ENCODE measurements at regions not wholly inside any gene's neighbourhood (a gene's known extent, or its start where the extent isn't known, plus 50 kb on each side); places are given as distances from the start of the nearest gene placed in this dataset.
"Not testable (repeated sequence)": the region's sequence is repeated elsewhere in the genome, so short reads cannot be mapped to it uniquely, and the experiment has no call there.

DNA sequence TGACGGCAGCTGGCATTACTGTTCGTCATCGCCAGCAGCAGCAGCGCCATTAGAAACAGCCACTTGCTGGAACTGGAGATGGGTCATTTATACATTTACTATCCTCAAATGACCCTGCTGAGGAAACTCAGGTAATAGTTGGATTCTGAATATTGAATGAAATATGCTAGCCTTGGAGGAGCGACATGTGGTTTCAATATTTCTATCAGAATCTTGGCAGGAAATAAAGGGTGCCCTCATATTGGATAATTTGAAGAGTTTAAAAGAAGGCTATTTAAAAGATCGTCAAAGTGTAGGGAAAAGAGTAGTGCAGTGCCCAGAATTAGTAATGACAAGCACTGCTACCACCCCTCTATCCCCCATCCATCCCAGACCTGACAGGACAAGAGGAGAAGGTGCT, 109.6 kb upstream of the CPM start:
- H3K27ac Mint-ChIP-seq, result no peak overlapping the region
- ATAC-seq (replicated peaks in 1 of 2) (no peak), DNase-seq (no peak)
- peaks cover 10% of the 10 kb centered on the region for H3K4me1 Mint-ChIP-seq (ENCODE audit: low read depth)
- H3K27me3 Mint-ChIP-seq (ENCODE audit: low read depth), result peaks cover 18% of the 10 kb centered on the region
- no peaks in the 10 kb centered on the region for H3K9me3 Mint-ChIP-seq
- no peak overlapping the region for H3K4me3 Mint-ChIP-seq
- no peaks in the 10 kb centered on the region for H3K36me3 Mint-ChIP-seq (ENCODE audit: insufficient read depth in 2 of 2)

DNA sequence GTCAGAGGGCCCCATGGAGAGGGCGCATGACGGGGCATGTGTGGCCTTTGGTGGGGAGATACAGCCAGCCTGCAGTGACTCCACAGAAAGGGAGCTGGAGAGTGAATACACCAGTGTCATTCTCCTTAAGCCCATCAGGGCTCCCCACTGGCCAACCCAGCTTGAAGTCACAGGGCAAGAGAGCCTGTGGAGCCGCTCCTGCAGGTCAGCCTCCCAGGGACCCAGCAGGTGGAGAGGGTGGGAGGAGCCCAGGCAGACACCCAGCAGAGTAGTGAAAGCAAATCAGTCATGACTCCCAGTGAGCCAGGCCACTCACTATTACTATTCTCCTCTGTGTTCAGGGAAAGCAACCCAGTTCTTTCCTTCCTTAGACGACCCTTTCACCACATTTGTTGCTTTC, 110.0 kb upstream of the CPM start:
- Mint-ChIP-seq H3K27ac (no peak overlapping the region), H3K9me3 (no peaks in the 10 kb centered on the region), H3K4me1 (ENCODE audit: low read depth) (peaks cover 10% of the 10 kb centered on the region), H3K4me3 (no peak overlapping the region), H3K27me3 (ENCODE audit: low read depth) (peaks cover 22% of the 10 kb centered on the region), H3K36me3 (ENCODE audit: insufficient read depth in 2 of 2) (no peaks in the 10 kb centered on the region)
- no peak for DNase-seq
- ATAC-seq (replicated peaks in 1 of 2), result no peak

DNA sequence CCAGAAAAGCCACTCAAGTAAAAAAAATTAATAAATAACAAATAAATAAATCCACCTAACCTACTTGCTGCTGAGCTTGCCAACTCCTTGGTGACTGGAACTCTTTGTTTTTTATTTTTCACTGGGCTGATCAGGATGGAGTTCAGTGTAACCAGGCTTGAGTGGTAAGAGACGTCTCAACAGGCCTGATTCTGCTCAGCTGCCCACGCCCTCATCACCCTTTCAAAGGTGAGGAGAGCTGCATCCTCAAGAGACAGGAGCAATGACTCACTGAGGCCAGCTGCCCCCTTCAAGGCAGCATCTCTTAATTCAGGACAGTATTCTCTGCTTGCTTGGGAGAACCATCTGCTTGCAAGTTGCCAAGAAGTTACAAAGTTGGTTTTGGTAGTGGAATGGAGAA, 111.9 kb upstream of the CPM start:
- peaks cover 33% of the 10 kb centered on the region for H3K27me3 Mint-ChIP-seq (ENCODE audit: low read depth)
- peak in 1 of 2 donors; percentile 31 for ATAC-seq (replicated peaks in 1 of 2)
- H3K4me1 Mint-ChIP-seq (ENCODE audit: low read depth), result peaks cover 10% of the 10 kb centered on the region
- H3K27ac Mint-ChIP-seq, result no peak overlapping the region
- DNase-seq, result no peak
- H3K9me3 Mint-ChIP-seq, result no peaks in the 10 kb centered on the region
- peaks cover 0 to 3% of the 10 kb centered on the region in 2 donors for H3K36me3 Mint-ChIP-seq (ENCODE audit: insufficient read depth in 2 of 2)
- no peak overlapping the region for H3K4me3 Mint-ChIP-seq

DNA sequence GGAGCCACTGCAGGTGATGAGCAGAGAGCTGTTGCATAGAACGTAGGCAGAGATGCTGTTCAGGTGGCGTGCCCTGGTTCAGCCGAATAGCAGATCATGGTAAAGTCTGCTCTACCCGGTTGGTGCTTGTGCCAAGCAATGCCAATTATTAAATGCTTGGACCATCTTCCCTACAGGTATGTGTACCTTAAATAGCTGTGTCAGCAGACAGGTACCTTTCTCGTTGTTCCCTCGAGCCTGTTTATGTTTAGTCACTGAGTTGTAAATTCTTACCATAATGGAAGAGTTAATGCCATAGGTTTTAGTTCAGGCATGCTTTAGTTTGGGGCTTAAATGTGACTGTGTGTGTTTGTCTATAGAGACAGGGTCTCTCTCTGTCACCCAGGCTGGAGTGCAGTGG, 112.5 kb upstream of the CPM start:
- H3K4me1 Mint-ChIP-seq (ENCODE audit: low read depth), result peaks cover 10% of the 10 kb centered on the region
- no peaks in the 10 kb centered on the region for H3K9me3 Mint-ChIP-seq
- peaks cover 0 to 3% of the 10 kb centered on the region in 2 donors for H3K36me3 Mint-ChIP-seq (ENCODE audit: insufficient read depth in 2 of 2)
- H3K27me3 Mint-ChIP-seq (ENCODE audit: low read depth), result peaks cover 30% of the 10 kb centered on the region
- H3K4me3 Mint-ChIP-seq, result no peak overlapping the region
- H3K27ac Mint-ChIP-seq, result no peak overlapping the region
- DNase-seq (no peak), ATAC-seq (replicated peaks in 1 of 2) (no peak)

DNA sequence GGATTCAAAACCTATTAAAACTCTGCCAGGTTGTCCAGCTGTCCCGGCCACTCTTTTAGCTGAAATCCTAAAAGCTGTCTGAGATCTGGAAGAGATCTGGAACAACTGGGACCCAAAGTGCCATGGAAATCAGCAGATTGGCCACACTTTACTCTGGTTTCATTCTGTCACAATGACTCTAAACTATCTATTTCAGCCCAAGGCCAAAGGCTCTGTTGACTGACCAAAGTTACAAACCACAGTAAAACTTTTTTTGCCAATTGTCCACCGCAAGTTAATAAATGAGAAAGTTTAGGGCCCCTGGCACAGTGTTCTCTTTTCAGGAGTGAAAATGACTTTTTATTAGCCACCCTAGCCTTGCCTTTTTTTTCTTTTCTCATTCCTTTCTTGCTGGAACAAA, 113.4 kb upstream of the CPM start:
- no peak for DNase-seq
- peaks cover 0 to 4% of the 10 kb centered on the region in 2 donors for H3K9me3 Mint-ChIP-seq
- no peak overlapping the region for H3K4me3 Mint-ChIP-seq
- ATAC-seq (replicated peaks in 1 of 2), result no peak
- H3K27ac Mint-ChIP-seq, result no peak overlapping the region
- peaks cover 3 to 5% of the 10 kb centered on the region in 2 donors for H3K36me3 Mint-ChIP-seq (ENCODE audit: insufficient read depth in 2 of 2)
- peaks cover 38% of the 10 kb centered on the region for H3K27me3 Mint-ChIP-seq (ENCODE audit: low read depth)
- peaks cover 15% of the 10 kb centered on the region for H3K4me1 Mint-ChIP-seq (ENCODE audit: low read depth)

DNA sequence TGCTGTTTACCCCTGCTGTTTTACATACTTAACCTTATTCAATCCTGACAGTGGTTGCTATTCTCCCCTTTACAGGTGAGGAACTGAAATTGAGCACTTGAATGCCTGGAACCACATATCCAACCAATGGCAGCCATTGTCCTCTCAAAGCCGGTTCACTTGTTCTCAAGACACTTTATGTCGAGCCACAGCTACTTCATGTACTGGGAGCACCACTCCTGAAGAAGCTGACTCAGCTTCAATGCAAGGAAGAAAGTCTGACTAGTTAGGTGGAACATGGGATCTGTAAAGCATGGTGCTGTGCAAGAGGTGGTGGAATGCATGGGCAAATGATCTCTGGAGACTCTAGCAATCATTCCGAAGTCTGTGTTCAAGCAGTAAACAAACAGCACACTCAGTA, 113.9 kb upstream of the CPM start:
- peaks cover 3 to 6% of the 10 kb centered on the region in 2 donors for H3K36me3 Mint-ChIP-seq (ENCODE audit: insufficient read depth in 2 of 2)
- H3K27me3 Mint-ChIP-seq (ENCODE audit: low read depth), result peaks cover 42% of the 10 kb centered on the region
- no peak for ATAC-seq (replicated peaks in 1 of 2)

DNA sequence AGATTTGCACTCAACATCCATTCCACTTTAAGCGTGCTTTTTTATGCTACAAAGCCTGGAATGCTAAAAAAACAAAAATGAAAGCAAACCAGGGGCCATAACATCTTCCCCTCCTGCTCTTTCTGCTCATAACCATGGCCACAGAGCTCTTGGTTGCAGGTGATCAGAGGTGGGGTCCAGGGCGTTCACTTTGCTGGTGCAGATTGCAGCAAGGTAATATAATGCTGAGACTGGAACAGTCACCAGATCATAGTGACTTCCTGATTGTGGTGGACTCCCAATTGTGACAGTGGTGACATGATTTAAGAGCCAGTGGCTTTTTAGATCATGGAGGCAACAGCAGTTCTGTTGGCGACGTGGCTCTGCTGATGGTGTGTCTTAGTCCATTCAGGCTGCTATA, 115.0 kb upstream of the CPM start:
- ATAC-seq (replicated peaks in 1 of 2) (no peak), DNase-seq (no peak)
- H3K36me3 Mint-ChIP-seq (ENCODE audit: insufficient read depth in 2 of 2), result peaks cover 3 to 6% of the 10 kb centered on the region in 2 donors
- H3K4me1 Mint-ChIP-seq (ENCODE audit: low read depth), result peaks cover 29% of the 10 kb centered on the region
- H3K27me3 Mint-ChIP-seq (ENCODE audit: low read depth), result peaks cover 42% of the 10 kb centered on the region
- peaks cover 0 to 4% of the 10 kb centered on the region in 2 donors for H3K9me3 Mint-ChIP-seq
- H3K27ac Mint-ChIP-seq, result no peak overlapping the region
- H3K4me3 Mint-ChIP-seq, result no peak overlapping the region

More for the DNA sequence above, 113.9 kb upstream of the CPM start:
- Mint-ChIP-seq H3K9me3 (peaks cover 0 to 4% of the 10 kb centered on the region in 2 donors), H3K27ac (no peak overlapping the region), H3K4me1 (ENCODE audit: low read depth) (peaks cover 19% of the 10 kb centered on the region), H3K4me3 (no peak overlapping the region)
- DNase-seq, result no peak

DNA sequence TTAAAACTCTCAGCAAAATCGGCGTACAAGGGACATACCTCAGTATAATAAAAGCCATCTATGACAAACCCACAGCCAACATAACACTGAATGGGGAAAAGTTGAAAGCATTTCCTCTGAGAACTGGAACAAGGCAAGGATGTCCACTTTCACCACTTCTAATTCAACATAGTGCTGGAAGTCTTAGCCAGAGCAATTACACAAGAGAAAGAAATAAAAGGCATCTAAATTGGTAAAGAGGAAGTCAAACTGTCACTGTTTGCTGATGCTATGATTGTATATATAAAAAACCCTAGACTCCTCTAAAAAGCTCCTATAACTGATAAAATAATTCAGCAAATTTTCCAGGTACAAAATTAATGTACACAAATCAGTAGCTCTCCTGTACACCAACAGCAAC, 116.9 kb upstream of the CPM start:
- DNase-seq; ATAC-seq (replicated peaks in 1 of 2); H3K27ac Mint-ChIP-seq; H3K9me3 Mint-ChIP-seq; H3K36me3 Mint-ChIP-seq (ENCODE audit: insufficient read depth in 2 of 2); H3K4me3 Mint-ChIP-seq: not testable (repeated sequence)
- H3K4me1 Mint-ChIP-seq (ENCODE audit: low read depth), result peaks cover 38% of the 10 kb centered on the region
- H3K27me3 Mint-ChIP-seq (ENCODE audit: low read depth), result peaks cover 53% of the 10 kb centered on the region

DNA sequence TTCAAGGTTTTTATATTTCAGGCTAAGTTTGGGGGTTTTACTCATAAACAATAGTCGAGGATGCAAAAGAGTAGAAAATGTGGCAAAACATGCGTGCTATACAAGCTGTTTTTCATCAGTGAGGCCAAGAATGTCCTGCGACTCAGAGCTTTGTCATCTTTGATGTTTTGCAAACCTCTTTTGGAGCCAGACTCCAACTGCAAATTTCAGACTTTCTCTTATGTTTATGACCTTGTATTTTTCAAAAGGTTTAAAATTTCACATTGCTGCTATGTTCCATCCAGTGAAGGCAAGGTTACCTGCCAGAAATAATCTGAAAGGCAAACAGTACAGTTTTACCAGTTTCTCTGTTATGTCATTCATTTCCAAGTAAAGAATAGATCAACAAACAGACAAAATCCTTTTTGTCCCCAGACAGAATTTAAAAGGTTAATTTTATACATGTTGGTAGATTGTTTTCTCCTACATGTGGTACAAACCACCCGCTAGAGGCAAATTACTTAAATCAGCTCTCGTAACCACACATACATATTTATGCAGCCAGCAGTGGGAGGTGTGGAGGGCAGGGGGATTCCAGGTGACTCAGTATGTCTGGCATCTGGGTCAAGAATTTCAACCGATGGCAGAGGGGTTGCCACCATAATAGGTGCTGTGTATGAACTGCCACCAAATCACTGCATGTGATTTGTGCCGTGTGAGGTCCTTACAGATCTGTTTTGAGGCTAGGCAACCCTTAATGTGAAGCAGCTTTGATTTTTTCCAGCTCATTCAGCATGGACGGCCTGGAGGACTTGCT, 119.8 kb upstream of the CPM start:
- H3K36me3 Mint-ChIP-seq (ENCODE audit: insufficient read depth in 2 of 2), result peaks cover 3 to 6% of the 10 kb centered on the region in 2 donors
- H3K4me1 Mint-ChIP-seq (ENCODE audit: low read depth), result peaks cover 51% of the 10 kb centered on the region
- DNase-seq (peak; percentile 77 to 84), ATAC-seq (replicated peaks in 1 of 2) (peak; percentile 98 to 100)
- peaks cover 46% of the 10 kb centered on the region for H3K27me3 Mint-ChIP-seq (ENCODE audit: low read depth)
- H3K4me3 Mint-ChIP-seq, result peak overlapping the region; percentile 31 to 77
- peaks cover 0 to 4% of the 10 kb centered on the region in 2 donors for H3K9me3 Mint-ChIP-seq
- peak overlapping the region; percentile 51 for H3K27ac Mint-ChIP-seq

DNA sequence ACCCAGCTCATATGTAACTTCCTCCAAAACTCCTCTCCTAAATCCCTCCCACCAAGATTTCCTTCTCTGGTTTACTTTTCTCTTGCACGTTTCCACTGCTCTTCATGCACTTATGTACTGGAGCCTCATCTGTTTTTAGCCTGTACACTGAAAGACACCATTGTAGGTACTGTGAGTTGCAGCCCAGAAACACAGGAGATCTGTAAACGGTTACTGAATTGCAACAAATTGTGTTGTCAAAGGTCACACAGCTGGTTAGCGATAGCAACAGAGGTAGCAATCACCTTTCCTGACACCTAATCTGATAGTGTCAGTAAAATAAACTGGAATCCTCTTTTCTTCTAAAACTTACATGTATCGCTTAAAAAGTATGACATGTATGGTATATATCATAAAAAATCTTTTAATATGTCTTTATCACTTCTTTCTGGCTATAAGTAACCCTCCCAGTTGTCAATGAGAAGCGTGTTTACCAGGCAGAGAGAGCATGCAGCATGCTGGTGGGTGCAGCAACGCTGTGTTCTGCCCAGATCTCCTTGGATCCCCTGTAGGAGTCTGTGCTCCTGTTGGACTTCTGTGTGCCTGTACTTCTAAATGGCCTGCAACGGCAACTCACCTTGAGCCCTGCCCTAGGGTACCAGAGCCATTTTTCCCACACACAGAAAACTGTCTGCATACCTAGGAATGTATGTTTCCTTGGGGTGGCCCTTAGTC, 121.5 kb upstream of the CPM start:
- H3K9me3 Mint-ChIP-seq, result peaks cover 0 to 4% of the 10 kb centered on the region in 2 donors
- H3K4me3 Mint-ChIP-seq, result no peak overlapping the region
- H3K4me1 Mint-ChIP-seq (ENCODE audit: low read depth), result peaks cover 67% of the 10 kb centered on the region
- ATAC-seq (replicated peaks in 1 of 2) (no peak), DNase-seq (no peak)
- H3K36me3 Mint-ChIP-seq (ENCODE audit: insufficient read depth in 2 of 2), result peaks cover 0 to 6% of the 10 kb centered on the region in 2 donors
- peaks cover 30% of the 10 kb centered on the region for H3K27me3 Mint-ChIP-seq (ENCODE audit: low read depth)
- no peak overlapping the region for H3K27ac Mint-ChIP-seq

DNA sequence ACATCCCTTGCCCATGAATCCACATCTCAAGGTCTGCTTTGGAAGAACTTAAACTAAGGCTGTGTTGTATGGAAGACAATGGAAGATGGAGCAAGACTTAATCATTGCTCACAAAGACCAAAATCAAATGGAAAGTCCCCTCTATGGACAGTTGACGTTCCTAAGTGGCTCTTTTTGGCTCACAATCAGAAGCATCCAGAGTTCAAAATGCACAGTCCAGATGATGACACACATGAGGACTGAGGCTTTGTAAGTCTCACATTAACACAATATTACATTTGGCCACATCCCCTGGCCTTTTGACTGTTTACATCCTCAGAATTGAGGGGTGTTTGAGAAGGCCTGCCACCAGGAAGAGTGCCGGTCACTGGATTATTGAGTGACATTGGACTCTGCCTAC, 122.3 kb upstream of the CPM start:
- DNase-seq, result no peak
- no peak overlapping the region for H3K27ac Mint-ChIP-seq
- H3K27me3 Mint-ChIP-seq (ENCODE audit: low read depth), result peaks cover 27% of the 10 kb centered on the region
- no peak for ATAC-seq (replicated peaks in 1 of 2)
- H3K36me3 Mint-ChIP-seq (ENCODE audit: insufficient read depth in 2 of 2), result peaks cover 0 to 6% of the 10 kb centered on the region in 2 donors
- peaks cover 74% of the 10 kb centered on the region for H3K4me1 Mint-ChIP-seq (ENCODE audit: low read depth)
- H3K9me3 Mint-ChIP-seq, result peaks cover 0 to 4% of the 10 kb centered on the region in 2 donors
- H3K4me3 Mint-ChIP-seq, result no peak overlapping the region

DNA sequence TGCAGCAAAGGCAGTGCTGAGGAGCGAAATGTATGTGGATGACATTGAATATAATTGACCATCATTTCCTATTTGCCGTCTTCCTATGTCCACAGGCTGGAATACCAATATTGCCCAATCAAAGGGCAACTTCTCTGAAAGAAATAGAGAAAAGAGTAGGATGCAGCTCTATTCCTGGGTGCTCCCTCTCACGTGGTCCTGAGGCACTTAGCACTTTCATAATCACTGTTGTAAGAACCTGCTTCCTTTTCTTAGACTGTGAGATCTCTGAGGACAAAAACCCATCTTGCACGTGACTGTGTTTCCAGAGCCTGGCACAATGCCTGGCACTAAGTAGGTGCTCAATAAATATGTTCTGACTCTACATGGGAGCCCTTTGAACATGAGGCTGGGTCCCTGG, 122.7 kb upstream of the CPM start:
- H3K4me3 Mint-ChIP-seq, result no peak overlapping the region
- H3K36me3 Mint-ChIP-seq (ENCODE audit: insufficient read depth in 2 of 2), result peaks cover 0 to 6% of the 10 kb centered on the region in 2 donors
- H3K27ac Mint-ChIP-seq, result no peak overlapping the region
- DNase-seq (no peak), ATAC-seq (replicated peaks in 1 of 2) (no peak)
- H3K27me3 Mint-ChIP-seq (ENCODE audit: low read depth), result peaks cover 25% of the 10 kb centered on the region
- peaks cover 78% of the 10 kb centered on the region for H3K4me1 Mint-ChIP-seq (ENCODE audit: low read depth)
- peaks cover 0 to 4% of the 10 kb centered on the region in 2 donors for H3K9me3 Mint-ChIP-seq

DNA sequence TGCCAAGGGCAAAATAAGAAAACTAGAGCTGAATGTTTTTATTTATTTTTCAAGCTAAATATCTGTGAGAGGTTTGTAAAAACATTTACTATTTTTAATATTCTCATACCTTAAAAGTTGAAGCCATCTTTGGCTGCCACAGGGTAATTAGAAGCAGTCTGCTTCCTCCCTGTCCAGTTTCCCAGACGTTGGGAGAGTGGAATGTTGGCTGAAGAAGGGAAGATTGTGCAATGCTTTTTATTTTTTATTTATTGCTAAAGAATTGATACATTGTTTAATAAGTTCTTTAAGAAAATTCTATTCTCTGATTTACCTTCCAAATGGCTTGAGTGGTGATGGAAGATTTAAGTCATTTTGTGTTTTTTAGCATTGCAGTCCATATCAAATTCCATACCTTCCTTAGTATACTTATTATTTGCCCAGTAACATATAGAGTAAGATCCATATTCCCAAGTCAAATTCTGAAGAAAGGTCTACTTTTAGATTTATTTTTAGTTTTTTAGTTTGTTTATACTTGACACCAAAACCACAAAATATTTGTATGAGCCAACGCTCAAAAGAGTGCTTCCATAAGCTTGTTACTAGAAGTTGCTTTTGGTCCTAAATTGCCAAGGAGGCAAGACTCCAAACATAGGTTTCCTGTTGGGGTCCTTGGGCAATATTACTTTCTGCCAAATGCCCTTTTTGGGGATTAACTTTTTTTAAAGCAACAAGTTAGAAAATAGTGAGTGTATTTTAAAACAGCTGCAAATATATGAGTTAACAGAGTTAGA, 124.0 kb upstream of the CPM start:
- H3K4me1 Mint-ChIP-seq (ENCODE audit: low read depth), result peaks cover 80% of the 10 kb centered on the region
- peaks cover 14% of the 10 kb centered on the region for H3K27me3 Mint-ChIP-seq (ENCODE audit: low read depth)
- ATAC-seq (replicated peaks in 1 of 2) (no peak), DNase-seq (no peak)
- no peak overlapping the region for H3K4me3 Mint-ChIP-seq
- H3K9me3 Mint-ChIP-seq, result no peaks in the 10 kb centered on the region
- H3K36me3 Mint-ChIP-seq (ENCODE audit: insufficient read depth in 2 of 2), result no peaks in the 10 kb centered on the region
- no peak overlapping the region for H3K27ac Mint-ChIP-seq

Measured in activated T-cell treated with anti-CD3 and anti-CD28 coated beads, Interleukin-2, amount 50 U/mL, for 72 hours (primary cell).